Type B pancreatic cell (in vitro differentiated cells): ENCODE measurements at regions not wholly inside any gene's neighbourhood (a gene's known extent, or its start where the extent isn't known, plus 50 kb on each side); places are given as distances from the start of the nearest gene placed in this dataset.

Source experiments
- DNase-seq: peaks from one replicate; pipeline ENCODE4 v3.0.0; 2021; ENCODE audit warnings: mixed read lengths; ENCODE audit not compliant: unreplicated experiment; ENCODE audit errors: extremely low spot score
- H3K27ac Mint-ChIP-seq: 2 replicates; pipeline ENCODE4 v1.8.0; 2021; ENCODE audit warnings: mild to moderate bottlenecking, mixed read lengths
- H3K27me3 Mint-ChIP-seq: 2 replicates; pipeline ENCODE4 v1.8.0; 2021; ENCODE audit warnings: mixed read lengths
- H3K36me3 Mint-ChIP-seq: 2 replicates; pipeline ENCODE4 v1.8.0; 2021; ENCODE audit warnings: mixed read lengths
- H3K4me1 Mint-ChIP-seq: one replicate; pipeline ENCODE4 v1.8.0; 2021; ENCODE audit warnings: mixed read lengths; ENCODE audit not compliant: unreplicated experiment
- H3K4me3 Mint-ChIP-seq: 2 replicates; pipeline ENCODE4 v1.8.0; 2021; ENCODE audit warnings: mild to moderate bottlenecking, mixed read lengths
- H3K9me3 Mint-ChIP-seq: 2 replicates; pipeline ENCODE4 v1.8.0; 2021; ENCODE audit warnings: mixed read lengths
- TF ChIP-seq, protein P1 (sequence below): fragments of 200-600 bp; sonication (generic); conservative IDR thresholded peaks from 2 replicates; pipeline ENCODE4 v1.5.0; 2021; ENCODE audit warnings: antibody characterized with exemption, mild to moderate bottlenecking

GRCh38 chr21:34268493-34268892, 95.3 kb upstream of the KCNE2 start:
- Mint-ChIP-seq H3K27me3 (no peaks in the 10 kb centered on the region), H3K36me3 (peaks cover 1% of the 10 kb centered on the region), H3K9me3 (peaks cover 5% of the 10 kb centered on the region), H3K27ac (no peak overlapping the region), H3K4me1 (peaks cover 13% of the 10 kb centered on the region), H3K4me3 (no peak overlapping the region)
- DNase-seq = no peak
- TF ChIP-seq, protein P1, sequence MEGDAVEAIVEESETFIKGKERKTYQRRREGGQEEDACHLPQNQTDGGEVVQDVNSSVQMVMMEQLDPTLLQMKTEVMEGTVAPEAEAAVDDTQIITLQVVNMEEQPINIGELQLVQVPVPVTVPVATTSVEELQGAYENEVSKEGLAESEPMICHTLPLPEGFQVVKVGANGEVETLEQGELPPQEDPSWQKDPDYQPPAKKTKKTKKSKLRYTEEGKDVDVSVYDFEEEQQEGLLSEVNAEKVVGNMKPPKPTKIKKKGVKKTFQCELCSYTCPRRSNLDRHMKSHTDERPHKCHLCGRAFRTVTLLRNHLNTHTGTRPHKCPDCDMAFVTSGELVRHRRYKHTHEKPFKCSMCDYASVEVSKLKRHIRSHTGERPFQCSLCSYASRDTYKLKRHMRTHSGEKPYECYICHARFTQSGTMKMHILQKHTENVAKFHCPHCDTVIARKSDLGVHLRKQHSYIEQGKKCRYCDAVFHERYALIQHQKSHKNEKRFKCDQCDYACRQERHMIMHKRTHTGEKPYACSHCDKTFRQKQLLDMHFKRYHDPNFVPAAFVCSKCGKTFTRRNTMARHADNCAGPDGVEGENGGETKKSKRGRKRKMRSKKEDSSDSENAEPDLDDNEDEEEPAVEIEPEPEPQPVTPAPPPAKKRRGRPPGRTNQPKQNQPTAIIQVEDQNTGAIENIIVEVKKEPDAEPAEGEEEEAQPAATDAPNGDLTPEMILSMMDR = no peak

GRCh38 chr21:34270411-34270810, 93.4 kb upstream of the KCNE2 start:
- TF ChIP-seq, protein P1 = no peak
- H3K4me3 Mint-ChIP-seq = no peak overlapping the region
- H3K4me1 Mint-ChIP-seq = peaks cover 13% of the 10 kb centered on the region
- no peaks in the 10 kb centered on the region for H3K27me3 Mint-ChIP-seq
- H3K27ac Mint-ChIP-seq = no peak overlapping the region
- H3K9me3 Mint-ChIP-seq = peaks cover 5% of the 10 kb centered on the region
- DNase-seq = no peak
- H3K36me3 Mint-ChIP-seq = no peaks in the 10 kb centered on the region

DNA sequence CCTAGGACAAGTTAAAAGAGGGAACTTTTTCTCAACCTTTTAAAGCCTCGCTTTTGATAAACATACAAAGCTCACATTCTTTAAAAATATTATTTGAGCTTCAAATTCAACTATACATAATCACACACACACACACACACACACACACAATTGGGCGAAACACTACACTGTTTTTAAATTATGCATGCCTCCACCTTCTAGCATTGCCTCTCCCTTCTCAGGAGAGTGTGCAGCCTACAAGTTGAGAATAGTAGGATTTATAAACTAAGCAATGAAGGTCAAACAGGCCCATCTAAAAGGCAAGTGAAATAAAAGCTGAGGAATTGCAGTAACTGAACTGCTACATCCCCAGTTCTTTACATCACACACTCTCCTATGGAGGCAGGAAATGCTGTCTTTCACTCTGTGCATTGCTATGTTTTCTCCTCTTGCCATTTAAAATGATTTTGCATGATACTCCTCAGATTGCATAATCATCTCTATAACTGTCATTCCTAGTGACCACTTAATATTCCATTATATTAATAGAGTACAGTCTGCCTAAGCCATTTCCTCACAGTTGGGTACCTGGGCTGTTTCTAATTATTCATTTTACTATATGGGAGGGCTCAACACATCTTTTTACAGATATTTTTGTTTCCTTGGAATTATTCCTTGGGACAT, 92.5 kb upstream of the KCNE2 start:
- Mint-ChIP-seq H3K4me1 (peaks cover 13% of the 10 kb centered on the region), H3K9me3 (peaks cover 5% of the 10 kb centered on the region), H3K36me3 (no peaks in the 10 kb centered on the region), H3K27ac (no peak overlapping the region), H3K4me3 (no peak overlapping the region), H3K27me3 (no peaks in the 10 kb centered on the region)
- no peak for DNase-seq
- TF ChIP-seq, protein P1 = no peak

- peaks cover 20% of the 10 kb centered on the region for H3K4me1 Mint-ChIP-seq
- DNase-seq = no peak
- H3K9me3 Mint-ChIP-seq = peaks cover 11% of the 10 kb centered on the region
- H3K27ac Mint-ChIP-seq = no peak overlapping the region
- no peaks in the 10 kb centered on the region for H3K36me3 Mint-ChIP-seq
- H3K27me3 Mint-ChIP-seq = no peaks in the 10 kb centered on the region
- TF ChIP-seq, protein P1 = no peak
- H3K4me3 Mint-ChIP-seq = no peak overlapping the region
Measured at GRCh38 chr21:34272321-34272720, 91.5 kb upstream of the KCNE2 start.

GRCh38 chr21:34274001-34274400, 89.8 kb upstream of the KCNE2 start:
- Mint-ChIP-seq H3K27ac (no peak overlapping the region), H3K4me3 (no peak overlapping the region), H3K36me3 (no peaks in the 10 kb centered on the region), H3K4me1 (peaks cover 26% of the 10 kb centered on the region), H3K27me3 (no peaks in the 10 kb centered on the region), H3K9me3 (peaks cover 11% of the 10 kb centered on the region)
- TF ChIP-seq, protein P1 = no peak
- no peak for DNase-seq
